Peyer's patch (tissue), 4 donors: ENCODE measurements at regions not wholly inside any gene's neighbourhood (a gene's known extent, or its start where the extent isn't known, plus 50 kb on each side); places are given as distances from the start of the nearest gene placed in this dataset.

ENCODE experiments used
- CTCF ChIP-seq, 6 experiments: fragments of 450-650 bp in 4 of 6; fragments of 200-600 bp in 2 of 6; sonication (generic) in 1 of 6; IDR thresholded peaks; one replicate each; pipeline ENCODE4 v1.5.1; 2017 to 2019; ENCODE audit warnings: antibody characterized with exemption in 6 of 6, mild to moderate bottlenecking in 3 of 6, moderate library complexity in 1 of 6
- POLR2A ChIP-seq, 2 donors: fragments of 450-650 bp; IDR thresholded peaks; one replicate each; pipeline ENCODE4 v1.5.1; 2017; ENCODE audit warnings: antibody characterized with exemption in 2 of 2, mild to moderate bottlenecking in 2 of 2, moderate library complexity in 2 of 2

DNA sequence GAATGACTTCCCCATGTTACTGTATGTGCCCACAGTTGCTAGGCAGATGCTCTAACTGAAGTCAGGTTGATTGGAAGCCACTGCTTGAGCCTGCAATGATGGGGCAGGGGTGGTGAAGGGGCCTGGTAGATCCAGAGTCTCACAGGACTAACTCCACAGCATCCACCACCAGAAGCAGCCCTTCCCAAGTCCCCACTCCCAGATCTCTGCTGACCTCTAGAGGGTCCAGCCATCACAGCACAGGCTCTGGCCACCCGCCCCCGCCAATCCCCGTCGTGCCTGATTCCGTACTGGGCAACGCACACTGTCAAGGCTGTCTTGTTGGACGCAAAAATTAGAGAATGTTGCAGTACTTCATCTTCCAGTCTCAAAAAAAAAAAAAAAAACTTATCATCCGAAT, 136.8 kb upstream of the PDE1C start:
- TF ChIP-seq POLR2A (IDR thresholded peaks at IDR 0.05) = no peak
- no peak for TF ChIP-seq CTCF (IDR thresholded peaks at IDR 0.05)
